HL-60 (cell line): ENCODE measurements at regions not wholly inside any gene's neighbourhood (a gene's known extent, or its start where the extent isn't known, plus 50 kb on each side); places are given as distances from the start of the nearest gene placed in this dataset.

Experiments
- CTCF ChIP-seq: IDR thresholded peaks from one replicate; pipeline ENCODE4 v1.5.1; 2011; ENCODE audit warnings: low read length, control low read depth, inconsistent platforms; ENCODE audit not compliant: insufficient read depth
- GABPA ChIP-seq: IDR thresholded peaks from 2 replicates; pipeline ENCODE4 v1.6.1; 2012; ENCODE audit warnings: low read depth
- POLR2AphosphoS5 ChIP-seq: IDR thresholded peaks from 2 replicates; pipeline ENCODE4 v1.6.1; 2012; ENCODE audit warnings: low read depth
- REST ChIP-seq: IDR thresholded peaks from 2 replicates; pipeline ENCODE4 v1.6.1; 2012; ENCODE audit warnings: low read depth; ENCODE audit not compliant: insufficient replicate concordance

GRCh38 chr4:104740161-104740560 is 245.5 kb upstream of the CXXC4 start:
- no peak for TF ChIP-seq REST
- TF ChIP-seq CTCF, result no peak
- TF ChIP-seq POLR2AphosphoS5, result no peak
- no peak for TF ChIP-seq GABPA
